Common myeloid progenitor, CD34-positive (primary cell): ENCODE measurements at regions not wholly inside any gene's neighbourhood (a gene's known extent, or its start where the extent isn't known, plus 50 kb on each side); places are given as distances from the start of the nearest gene placed in this dataset.

Experiments used
- CTCF ChIA-PET: fragments of 350-600 bp; sonication (Branson Sonifier 250); formaldehyde crosslinking; loops from one replicate; lab custom pipeline; 2021; ENCODE audit warnings: antibody characterized with exemption; lab: Charles Lee
- POLR2A ChIA-PET: fragments of 350-600 bp; sonication (Branson Sonifier 250); formaldehyde crosslinking; loops from one replicate; lab custom pipeline; 2021; ENCODE audit warnings: antibody characterized with exemption; lab: Charles Lee
- DNase-seq, 3 donors: peaks; one replicate each; pipeline versions ENCODE4 v3.0.0 to v3.0.0-alpha.2; 2013
- H3K27ac ChIP-seq, 2 experiments: 1 replicate in 1 of 2; 2 replicates in 1 of 2; pipeline ENCODE4 v1.7.0; 2013; ENCODE audit warnings: inconsistent platforms in 2 of 2, low read length in 2 of 2, mild to moderate bottlenecking in 2 of 2, low read depth in 1 of 2, moderate library complexity in 1 of 2; ENCODE audit not compliant: severe bottlenecking in 2 of 2, insufficient read depth in 1 of 2, poor library complexity in 1 of 2
- H3K27me3 ChIP-seq, 5 experiments: replicated peaks in 2 of 5; 1 replicate in 3 of 5; 2 replicates in 2 of 5; pipeline versions ENCODE4 v1.6.1 to v1.7.0; 2013; ENCODE audit warnings: low read length in 4 of 5, mild to moderate bottlenecking in 2 of 5, moderate library complexity in 2 of 5, inconsistent platforms in 1 of 5; ENCODE audit not compliant: insufficient read depth in 5 of 5, control insufficient read depth in 4 of 5
- H3K36me3 ChIP-seq, 4 experiments: 1 replicate in 2 of 4; 2 replicates in 2 of 4; pipeline versions ENCODE4 v1.6.1 to v1.7.0; 2013; ENCODE audit warnings: low read length in 3 of 4, control low read depth in 1 of 4, mild to moderate bottlenecking in 1 of 4; ENCODE audit not compliant: control insufficient read depth in 4 of 4, insufficient read depth in 4 of 4
- H3K4me1 ChIP-seq, 4 experiments: 1 replicate in 3 of 4; 2 replicates in 1 of 4; pipeline versions ENCODE4 v1.6.1 to v1.7.1; 2013; ENCODE audit warnings: low read length in 3 of 4, mild to moderate bottlenecking in 3 of 4, control low read depth in 1 of 4, inconsistent platforms in 1 of 4, moderate library complexity in 1 of 4; ENCODE audit not compliant: control insufficient read depth in 4 of 4, insufficient read depth in 4 of 4; ENCODE audit errors: control extremely low read depth in 1 of 4
- H3K4me3 ChIP-seq, 7 experiments: 1 replicate in 4 of 7; 2 replicates in 3 of 7; pipeline versions ENCODE4 v1.5.1 to v1.7.0; 2013; ENCODE audit warnings: mild to moderate bottlenecking in 7 of 7, low read length in 6 of 7, moderate library complexity in 6 of 7, inconsistent platforms in 2 of 7, low read depth in 2 of 7, control low read depth in 1 of 7; ENCODE audit not compliant: insufficient read depth in 4 of 7, control insufficient read depth in 1 of 7; ENCODE audit errors: extremely low read depth in 1 of 7
- H3K9me3 ChIP-seq, 5 experiments: 1 replicate in 4 of 5; 2 replicates in 1 of 5; pipeline versions ENCODE4 v1.6.1 to v1.7.1; 2013; ENCODE audit warnings: low read length in 4 of 5, mild to moderate bottlenecking in 2 of 5, inconsistent platforms in 1 of 5, low read depth in 1 of 5, moderate library complexity in 1 of 5; ENCODE audit not compliant: control insufficient read depth in 4 of 5, insufficient read depth in 2 of 5; ENCODE audit errors: control extremely low read depth in 1 of 5
- WGBS: methylation state at CpG from one replicate; pipeline ENCODE4 v1.1.5; 2013; ENCODE audit not compliant: insufficient coverage; 5-methylcytosine and 5-hydroxymethylcytosine counted together

DNA sequence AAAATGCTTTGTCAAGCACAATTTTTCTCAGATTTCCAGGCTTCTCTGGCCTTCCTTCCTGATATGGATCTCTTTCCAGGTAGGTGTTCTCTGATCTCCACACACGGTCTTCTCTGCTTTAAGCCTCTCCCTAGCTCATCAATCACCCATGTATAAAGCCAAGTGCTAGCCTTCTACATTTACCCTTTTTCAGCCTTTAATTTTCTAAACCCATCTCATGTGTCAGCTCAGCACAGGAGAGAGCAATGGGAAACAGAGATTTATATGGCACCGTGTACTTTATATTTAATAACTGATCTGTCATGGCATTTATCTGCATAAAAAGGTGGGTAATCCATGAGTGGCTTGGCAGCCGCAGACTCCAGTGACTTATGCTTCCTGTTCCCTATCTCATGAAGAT lies 495.0 kb downstream of the RASEF start:
- Histone ChIP-seq H3K36me3 (no peaks in the 10 kb centered on the region), H3K9me3 (peaks cover 0 to 4% (median 0%) of the 10 kb centered on the region in 5 experiments), H3K4me3 (no peak overlapping the region), H3K4me1 (peaks cover 0 to 4% (median 1%) of the 10 kb centered on the region in 4 experiments), H3K27ac (no peak overlapping the region), H3K27me3 (no peaks in the 10 kb centered on the region)
- 89% methylated on average over 1 of the region's 3 CpGs for WGBS
- ChIA-PET CTCF (interaction anchor here (1.1 kb wide), 1 partner anchor 18 kb away, joined by 5 read pairs; no protein-coding TSS in a partner anchor), POLR2A (interaction anchor here (0.7 kb wide), 1 partner anchor 80 kb away, joined by 3 read pairs; no protein-coding TSS in a partner anchor)
- no peak for DNase-seq

GRCh38 chr9:82570226-82570625 lies 492.7 kb downstream of the RASEF start:
- DNase-seq, result no peak
- Histone ChIP-seq H3K4me3 (no peak overlapping the region), H3K9me3 (peaks cover 0 to 9% (median 0%) of the 10 kb centered on the region in 5 experiments), H3K36me3 (no peaks in the 10 kb centered on the region), H3K4me1 (no peaks in the 10 kb centered on the region), H3K27me3 (no peaks in the 10 kb centered on the region), H3K27ac (no peak overlapping the region)
- CTCF ChIA-PET, result no interaction called here
- POLR2A ChIA-PET, result no interaction called here

GRCh38 chr9:82571540-82571939 lies 491.4 kb downstream of the RASEF start:
- peaks cover 0 to 11% (median 0%) of the 10 kb centered on the region in 5 experiments for H3K9me3 ChIP-seq
- no peak overlapping the region for H3K27ac ChIP-seq
- no peak for DNase-seq
- no peaks in the 10 kb centered on the region for H3K27me3 ChIP-seq
- no peaks in the 10 kb centered on the region for H3K4me1 ChIP-seq
- POLR2A ChIA-PET, result no interaction called here
- CTCF ChIA-PET, result no interaction called here
- no peaks in the 10 kb centered on the region for H3K36me3 ChIP-seq
- H3K4me3 ChIP-seq, result no peak overlapping the region

DNA sequence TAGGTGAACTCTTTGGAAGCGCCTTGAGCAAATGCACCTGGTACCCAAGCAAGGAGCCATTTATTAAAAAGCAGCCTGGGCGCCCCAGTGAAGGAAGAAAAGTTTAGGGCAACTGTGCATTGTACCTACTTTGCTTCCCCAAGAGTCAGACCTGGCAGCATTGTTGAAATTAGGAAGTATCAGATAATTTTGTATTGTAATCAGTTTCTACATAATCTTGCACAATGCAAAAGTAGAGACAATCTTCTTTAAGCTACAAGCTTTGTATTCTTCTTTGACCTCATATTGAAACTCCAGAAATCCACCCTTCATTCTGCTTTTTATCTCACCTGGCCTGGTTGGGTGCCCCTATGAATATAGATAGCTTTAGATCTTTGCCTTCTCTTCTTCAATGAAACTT lies 490.8 kb downstream of the RASEF start:
- no peaks in the 10 kb centered on the region for H3K36me3 ChIP-seq
- no peaks in the 10 kb centered on the region for H3K4me1 ChIP-seq
- DNase-seq, result no peak
- no peak overlapping the region for H3K27ac ChIP-seq
- POLR2A ChIA-PET, result no interaction called here
- H3K27me3 ChIP-seq, result no peaks in the 10 kb centered on the region
- H3K4me3 ChIP-seq, result no peak overlapping the region
- H3K9me3 ChIP-seq, result peaks cover 0 to 11% (median 0%) of the 10 kb centered on the region in 5 experiments
- 100% methylated on average over 2 of the region's 2 CpGs for WGBS
- CTCF ChIA-PET, result interaction anchor here (1.0 kb wide), 1 partner anchor 34 kb away, joined by 4 read pairs; no protein-coding TSS in a partner anchor

GRCh38 chr9:82574911-82575310 lies 488.0 kb downstream of the RASEF start:
- DNase-seq, result no peak
- H3K27ac ChIP-seq, result no peak overlapping the region
- no peak overlapping the region for H3K4me3 ChIP-seq
- H3K4me1 ChIP-seq, result no peaks in the 10 kb centered on the region
- no peaks in the 10 kb centered on the region for H3K36me3 ChIP-seq
- H3K27me3 ChIP-seq, result no peaks in the 10 kb centered on the region
- POLR2A ChIA-PET, result no interaction called here
- CTCF ChIA-PET, result interaction anchor here (0.7 to 1.0 kb wide), 2 partner anchors 11 to 38 kb away, joined by 3 read pairs; no protein-coding TSS in a partner anchor
- peaks cover 0 to 13% (median 0%) of the 10 kb centered on the region in 5 experiments for H3K9me3 ChIP-seq

DNA sequence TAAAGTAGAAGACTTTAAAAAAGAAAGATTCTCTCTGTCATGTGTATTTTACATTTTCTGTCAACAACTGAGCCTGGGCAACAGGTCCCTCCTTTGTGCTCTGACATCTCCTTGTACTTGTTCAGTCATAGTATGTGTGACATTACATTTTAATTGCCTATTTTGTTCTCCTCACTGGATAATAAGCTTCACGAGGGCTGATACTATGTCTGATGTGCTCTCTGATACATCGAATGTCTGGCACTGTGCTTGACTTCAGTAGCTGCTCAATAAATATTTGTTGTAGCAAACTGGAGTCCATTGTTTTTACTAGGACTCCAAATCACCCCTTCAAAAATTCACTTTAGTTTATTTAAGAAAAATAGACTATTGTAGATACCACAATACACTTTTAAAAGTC lies 482.0 kb downstream of the RASEF start:
- Histone ChIP-seq H3K27ac (no peak overlapping the region), H3K4me3 (no peak overlapping the region), H3K36me3 (no peaks in the 10 kb centered on the region), H3K4me1 (no peaks in the 10 kb centered on the region), H3K27me3 (no peaks in the 10 kb centered on the region), H3K9me3 (peaks cover 0 to 3% (median 0%) of the 10 kb centered on the region in 5 experiments)
- ChIA-PET CTCF (no interaction called here), POLR2A (no interaction called here)
- no peak for DNase-seq
- WGBS, result no CpG with 5 or more reads among the region's 2 CpGs

DNA sequence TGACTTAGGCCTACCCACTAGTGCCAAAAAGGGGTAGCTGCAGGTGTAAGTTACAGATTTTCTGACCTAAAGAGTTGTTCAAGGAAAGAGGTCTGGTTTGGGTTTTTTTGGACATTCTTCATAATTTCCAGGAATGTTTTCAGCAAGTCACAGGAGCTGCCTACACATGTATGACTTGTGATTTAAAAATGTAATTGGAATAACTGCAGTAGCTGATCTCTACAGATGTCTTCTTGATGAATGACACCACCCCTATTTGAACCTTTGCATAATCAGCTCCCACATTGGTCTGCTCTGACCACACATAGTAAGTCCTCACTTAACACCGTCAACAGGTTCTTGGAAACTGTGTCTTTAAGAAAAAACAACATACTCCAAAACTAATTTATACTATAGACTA lies 481.4 kb downstream of the RASEF start:
- peaks cover 0 to 2% (median 0%) of the 10 kb centered on the region in 5 experiments for H3K9me3 ChIP-seq
- CTCF ChIA-PET, result no interaction called here

More for the DNA sequence above, 481.4 kb downstream of the RASEF start:
- H3K4me1 ChIP-seq, result no peaks in the 10 kb centered on the region
- H3K27me3 ChIP-seq, result no peaks in the 10 kb centered on the region
- H3K4me3 ChIP-seq, result no peak overlapping the region
- no peaks in the 10 kb centered on the region for H3K36me3 ChIP-seq
- no CpG with 5 or more reads among the region's 1 CpG for WGBS
- POLR2A ChIA-PET, result no interaction called here
- no peak for DNase-seq
- no peak overlapping the region for H3K27ac ChIP-seq
